CD4-positive, alpha-beta T cell (primary cell): ENCODE measurements at regions not wholly inside any gene's neighbourhood (a gene's known extent, or its start where the extent isn't known, plus 50 kb on each side); places are given as distances from the start of the nearest gene placed in this dataset.
"Not testable (repeated sequence)": the region's sequence is repeated elsewhere in the genome, so short reads cannot be mapped to it uniquely, and the experiment has no call there.

ENCODE experiments used
- ATAC-seq: fragments of 200-7000 bp; cut with Tn5 transposase; one replicate; pipeline ENCODE4 v1.10.0; 2022; ENCODE audit warnings: mild to moderate bottlenecking; ENCODE audit not compliant: poor library complexity
- CTCF ChIA-PET: fragments of 350-600 bp; sonication (Branson Sonifier 250); formaldehyde crosslinking; loops from one replicate; lab custom pipeline; 2021; ENCODE audit warnings: antibody characterized with exemption, inconsistent platforms; lab: Charles Lee
- POLR2A ChIA-PET: fragments of 350-600 bp; sonication (Branson Sonifier 250); formaldehyde crosslinking; loops from one replicate; lab custom pipeline; 2021; ENCODE audit warnings: antibody characterized with exemption, inconsistent platforms; lab: Charles Lee
- DNase-seq, 14 experiments: peaks; one replicate each; pipeline ENCODE4 v3.0.0-alpha.2; 2013 to 2020; ENCODE audit warnings: mixed read lengths in 2 of 14
- H3K27ac ChIP-seq, 2 donors: one replicate each; pipeline versions ENCODE4 v1.5.1 to v1.7.0; 2013; ENCODE audit warnings: low read length in 2 of 2, low read depth in 1 of 2, mild to moderate bottlenecking in 1 of 2
- H3K27me3 ChIP-seq, 2 experiments: 1 replicate in 1 of 2; 2 replicates in 1 of 2; pipeline versions ENCODE4 v1.6.1 to v1.7.0; 2013; ENCODE audit warnings: low read length in 2 of 2, control low read depth in 1 of 2, mild to moderate bottlenecking in 1 of 2, moderate library complexity in 1 of 2; ENCODE audit not compliant: insufficient read depth in 2 of 2, control insufficient read depth in 1 of 2
- H3K36me3 ChIP-seq: one replicate; pipeline ENCODE4 v1.6.1; 2013; ENCODE audit warnings: low read length, control low read depth; ENCODE audit not compliant: insufficient read depth
- H3K4me1 ChIP-seq: one replicate; pipeline ENCODE4 v1.6.1; 2013; ENCODE audit warnings: low read length, control low read depth; ENCODE audit not compliant: insufficient read depth
- H3K4me3 ChIP-seq: one replicate; pipeline ENCODE4 v1.5.1; 2013; ENCODE audit warnings: mild to moderate bottlenecking, low read length, moderate library complexity
- H3K9me3 ChIP-seq, 2 experiments: 1 replicate in 1 of 2; 2 replicates in 1 of 2; pipeline versions ENCODE4 v1.6.1 to v1.7.0; 2013; ENCODE audit warnings: low read length in 2 of 2, mild to moderate bottlenecking in 2 of 2, control low read depth in 1 of 2, moderate library complexity in 1 of 2; ENCODE audit not compliant: control insufficient read depth in 1 of 2, insufficient read depth in 1 of 2
- H3K27ac Mint-ChIP-seq: one replicate; pipeline ENCODE4 v1.8.0; 2020; ENCODE audit warnings: mixed read lengths
- H3K27me3 Mint-ChIP-seq: one replicate; pipeline ENCODE4 v1.8.0; 2021; ENCODE audit warnings: mixed read lengths
- H3K36me3 Mint-ChIP-seq: one replicate; pipeline ENCODE4 v1.8.0; 2021; ENCODE audit warnings: low read depth, mixed read lengths
- H3K4me1 Mint-ChIP-seq: one replicate; pipeline ENCODE4 v1.8.0; 2021; ENCODE audit warnings: low read depth, mixed read lengths
- H3K4me3 Mint-ChIP-seq: one replicate; pipeline ENCODE4 v1.8.0; 2020; ENCODE audit warnings: mild to moderate bottlenecking, mixed read lengths
- H3K9me3 Mint-ChIP-seq: one replicate; pipeline ENCODE4 v1.8.0; 2020; ENCODE audit warnings: mixed read lengths
- CTCF ChIP-seq: fragments of 200-600 bp; IDR thresholded peaks from one replicate; pipeline ENCODE4 v1.8.0; 2022; ENCODE audit warnings: antibody characterized with exemption, mild to moderate bottlenecking
- intact Hi-C, 2 experiments: fragments of 100-400 bp; cut with DNase I in 1 of 2; cut with micrococcal nuclease in 1 of 2; formaldehyde crosslinking; loops; one replicate each; pipeline versions ENCODE4 v1.15.1 to v1.9.0; 2023 to 2025; cut with DNase I, micrococcal nuclease

GRCh38 chr20:50453533-50454244 lies 56.5 kb upstream of the PTPN1 start:
- ATAC-seq (no peak), DNase-seq (no peak)
- intact Hi-C loops = no loop called here
- Mint-ChIP-seq H3K9me3 (no peaks in the 10 kb centered on the region), H3K4me1 (no peaks in the 10 kb centered on the region), H3K27me3 (peaks cover 34% of the 10 kb centered on the region), H3K4me3 (no peak overlapping the region), H3K27ac (no peak overlapping the region), H3K36me3 (no peaks in the 10 kb centered on the region)
- Histone ChIP-seq H3K4me3 (no peak overlapping the region), H3K9me3 (no peaks in the 10 kb centered on the region), H3K27me3 (peaks cover 0 to 12% of the 10 kb centered on the region in 2 experiments), H3K36me3 (no peaks in the 10 kb centered on the region), H3K4me1 (peaks cover 5% of the 10 kb centered on the region), H3K27ac (no peak overlapping the region)
- ChIA-PET POLR2A (no interaction called here), CTCF (interaction anchor here (1.6 kb wide), 1 partner anchor 135 kb away, joined by 3 read pairs; no protein-coding TSS in a partner anchor)
- TF ChIP-seq CTCF = no peak

GRCh38 chr20:50455245-50455644 lies 54.9 kb upstream of the PTPN1 start:
- H3K27me3 ChIP-seq, H3K4me3 Mint-ChIP-seq, H3K36me3 Mint-ChIP-seq, H3K36me3 ChIP-seq, H3K27ac ChIP-seq, H3K4me1 Mint-ChIP-seq, H3K4me1 ChIP-seq, DNase-seq, intact Hi-C loops, H3K9me3 Mint-ChIP-seq, H3K4me3 ChIP-seq, H3K9me3 ChIP-seq, H3K27ac Mint-ChIP-seq, POLR2A ChIA-PET, ATAC-seq: not testable (repeated sequence)
- CTCF ChIA-PET = interaction anchor here (0.9 to 1.6 kb wide), 2 partner anchors 83 to 133 kb away, joined by 3 read pairs; no protein-coding TSS in a partner anchor
- peaks cover 20% of the 10 kb centered on the region for H3K27me3 Mint-ChIP-seq

- TF ChIP-seq CTCF = no peak
- no peak for ATAC-seq
- no peak overlapping the region for H3K27ac ChIP-seq
- Mint-ChIP-seq H3K27ac (no peak overlapping the region), H3K4me1 (no peaks in the 10 kb centered on the region), H3K27me3 (peaks cover 16% of the 10 kb centered on the region), H3K36me3 (no peaks in the 10 kb centered on the region), H3K4me3 (no peak overlapping the region), H3K9me3 (no peaks in the 10 kb centered on the region)
- intact Hi-C loops = no loop called here
- no peaks in the 10 kb centered on the region for H3K36me3 ChIP-seq
- no peaks in the 10 kb centered on the region for H3K9me3 ChIP-seq
- CTCF ChIA-PET = interaction anchor here (0.9 kb wide), 1 partner anchor 83 kb away, joined by 3 read pairs; no protein-coding TSS in a partner anchor
- POLR2A ChIA-PET = no interaction called here
- DNase-seq = no peak
- H3K4me1 ChIP-seq = peaks cover 5% of the 10 kb centered on the region
- peaks cover 0 to 3% of the 10 kb centered on the region in 2 experiments for H3K27me3 ChIP-seq
- H3K4me3 ChIP-seq = no peak overlapping the region
Observed at GRCh38 chr20:50455656-50456451, 54.3 kb upstream of the PTPN1 start.
